ENCODE measurements at regions not wholly inside any gene's neighbourhood (a gene's known extent, or its start where the extent isn't known, plus 50 kb on each side); places are given as distances from the start of the nearest gene placed in this dataset.

- no peak for DNase-seq (ENCODE audit: low read depth)
- Histone ChIP-seq H3K27me3 (ENCODE audit: control insufficient read depth, insufficient read depth, low read length) (no peaks in the 10 kb centered on the region), H3K36me3 (ENCODE audit: control insufficient read depth, insufficient read depth, low read length) (no peaks in the 10 kb centered on the region), H3K4me3 (ENCODE audit: low read depth, low read length) (no peak overlapping the region)
- no peak for TF ChIP-seq CTCF (IDR thresholded peaks at IDR 0.05; ENCODE audit: insufficient read depth, low read length, poor library complexity, severe bottlenecking)
Observed at GRCh38 chr3:81045246-81045645, 716.2 kb downstream of the GBE1 start.

DNA sequence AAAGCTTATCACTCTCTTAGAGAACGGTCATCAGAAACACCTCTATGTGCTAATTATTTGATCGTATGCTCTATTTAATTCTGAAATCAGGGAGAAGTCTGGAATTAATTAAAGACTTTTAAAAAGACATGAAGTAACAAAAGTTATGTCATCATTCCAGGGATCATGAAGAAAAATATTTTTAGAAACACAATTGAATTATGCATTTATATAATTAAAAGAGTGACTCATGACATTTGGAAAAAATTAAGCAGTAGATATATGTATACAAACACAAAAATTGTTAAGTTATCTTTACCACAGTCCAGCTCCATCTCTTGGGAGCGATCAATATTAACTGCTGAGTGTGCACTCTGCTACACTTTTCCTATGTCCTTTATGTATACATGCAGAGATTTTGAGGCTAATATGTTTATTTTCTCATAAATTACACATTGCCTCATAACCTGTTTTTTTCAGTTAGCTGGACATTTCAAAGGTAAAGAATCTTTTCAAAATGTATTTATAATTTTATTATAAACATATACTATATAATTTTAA, 717.7 kb downstream of the GBE1 start:
- DNase-seq (ENCODE audit: low read depth), result no peak
- Histone ChIP-seq H3K36me3 (ENCODE audit: control insufficient read depth, insufficient read depth, low read length) (no peaks in the 10 kb centered on the region), H3K4me3 (ENCODE audit: low read depth, low read length) (no peak overlapping the region), H3K27me3 (ENCODE audit: control insufficient read depth, insufficient read depth, low read length) (no peaks in the 10 kb centered on the region)
- TF ChIP-seq CTCF (IDR thresholded peaks at IDR 0.05; ENCODE audit: insufficient read depth, low read length, poor library complexity, severe bottlenecking), result no peak

DNA sequence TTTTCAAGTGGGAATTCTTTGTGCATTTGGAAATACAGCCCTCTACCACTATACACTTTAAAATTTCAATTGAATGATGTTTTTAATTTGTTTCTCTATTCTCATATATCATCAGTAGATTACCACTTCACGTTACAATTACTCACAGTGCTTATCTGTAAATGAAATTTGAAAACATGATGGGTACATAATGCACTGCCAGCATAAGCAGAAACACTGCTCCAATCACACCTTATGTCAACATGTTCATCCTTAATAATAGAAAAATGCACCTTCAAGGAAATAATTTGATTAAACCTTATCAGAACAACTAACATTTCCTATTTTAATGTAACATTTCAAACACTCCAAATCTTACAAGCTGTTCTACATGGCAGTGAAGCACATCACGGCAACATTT, 718.4 kb downstream of the GBE1 start:
- Histone ChIP-seq H3K27me3 (ENCODE audit: control insufficient read depth, insufficient read depth, low read length) (no peaks in the 10 kb centered on the region), H3K36me3 (ENCODE audit: control insufficient read depth, insufficient read depth, low read length) (no peaks in the 10 kb centered on the region), H3K4me3 (ENCODE audit: low read depth, low read length) (no peak overlapping the region)
- no peak for DNase-seq (ENCODE audit: low read depth)
- TF ChIP-seq CTCF (IDR thresholded peaks at IDR 0.05; ENCODE audit: insufficient read depth, low read length, poor library complexity, severe bottlenecking), result no peak

- DNase-seq (ENCODE audit: low read depth), result no peak
- TF ChIP-seq CTCF (IDR thresholded peaks at IDR 0.05; ENCODE audit: insufficient read depth, low read length, poor library complexity, severe bottlenecking), result no peak
- no peaks in the 10 kb centered on the region for H3K36me3 ChIP-seq (ENCODE audit: control insufficient read depth, insufficient read depth, low read length)
- H3K27me3 ChIP-seq (ENCODE audit: control insufficient read depth, insufficient read depth, low read length), result no peaks in the 10 kb centered on the region
- no peak overlapping the region for H3K4me3 ChIP-seq (ENCODE audit: low read depth, low read length)
Observed at GRCh38 chr3:81041331-81041730, 720.1 kb downstream of the GBE1 start.

GRCh38 chr3:81040107-81040506, 721.3 kb downstream of the GBE1 start:
- Histone ChIP-seq H3K27me3 (ENCODE audit: control insufficient read depth, insufficient read depth, low read length) (no peaks in the 10 kb centered on the region), H3K36me3 (ENCODE audit: control insufficient read depth, insufficient read depth, low read length) (no peaks in the 10 kb centered on the region), H3K4me3 (ENCODE audit: low read depth, low read length) (no peak overlapping the region)
- no peak for DNase-seq (ENCODE audit: low read depth)
- no peak for TF ChIP-seq CTCF (IDR thresholded peaks at IDR 0.05; ENCODE audit: insufficient read depth, low read length, poor library complexity, severe bottlenecking)

DNA sequence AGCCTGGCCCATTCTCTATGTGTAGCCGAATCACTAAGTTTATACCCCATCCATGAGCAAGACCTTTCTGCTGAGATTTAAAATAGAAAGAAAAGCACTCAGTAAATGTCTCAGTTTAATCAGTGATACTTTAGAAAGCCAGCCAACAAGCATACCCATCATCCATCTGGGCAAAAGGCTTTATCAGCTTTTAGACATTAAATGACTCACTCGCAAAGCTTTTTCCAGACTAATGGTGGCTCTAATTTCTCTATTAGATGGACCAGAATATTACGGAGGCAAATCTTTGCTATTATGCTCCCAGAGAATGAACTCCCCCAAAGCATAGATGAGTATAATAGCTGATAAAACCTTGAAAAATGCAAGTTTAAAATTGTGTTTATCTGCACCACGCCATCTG, 727.8 kb downstream of the GBE1 start:
- no peak for DNase-seq (ENCODE audit: low read depth)
- Histone ChIP-seq H3K4me3 (ENCODE audit: low read depth, low read length) (no peak overlapping the region), H3K27me3 (ENCODE audit: control insufficient read depth, insufficient read depth, low read length) (no peaks in the 10 kb centered on the region), H3K36me3 (ENCODE audit: control insufficient read depth, insufficient read depth, low read length) (no peaks in the 10 kb centered on the region)
- no peak for TF ChIP-seq CTCF (IDR thresholded peaks at IDR 0.05; ENCODE audit: insufficient read depth, low read length, poor library complexity, severe bottlenecking)

All from kidney epithelial cell (primary cell).